IMR-90 (cell line): ENCODE measurements at regions not wholly inside any gene's neighbourhood (a gene's known extent, or its start where the extent isn't known, plus 50 kb on each side); places are given as distances from the start of the nearest gene placed in this dataset.

Experiments
- ATAC-seq: fragments of 200-7000 bp; cut with Tn5 transposase; 2 replicates; pipeline ENCODE4 v1.9.1; 2020; ENCODE audit warnings: low read depth, mild to moderate bottlenecking, moderate library complexity
- BruUV-seq: library from RNA; stranded (reverse); fragments of 400-500 nt; replicated peaks from 2 replicates; lab custom pipeline; 2021; lab: Mats Ljungman, UMichigan
- CTCF ChIA-PET: fragments of 300-600 bp; formaldehyde crosslinking; extraction: SDS; loops from one replicate; lab custom pipeline; 2021; ENCODE audit warnings: antibody characterized with exemption; lab: Yijun Ruan, JAX
- POLR2A ChIA-PET: fragments of 300-600 bp; sonication (Branson Sonifier 250); formaldehyde crosslinking; loops from one replicate; lab custom pipeline; 2022; ENCODE audit warnings: antibody characterized with exemption; ENCODE audit not compliant: unreplicated experiment; lab: Charles Lee
- DNase-seq: peaks from one replicate; pipeline ENCODE4 v3.0.0; 2013
- H2AFZ ChIP-seq: replicated peaks from 2 replicates; pipeline ENCODE3; 2013; ENCODE audit warnings: low read length, mild to moderate bottlenecking; ENCODE audit not compliant: poor library complexity
- H2AK5ac ChIP-seq: 2 replicates; pipeline ENCODE4 v1.6.1; 2013; ENCODE audit warnings: low read depth, low read length, inconsistent platforms
- H2AK9ac ChIP-seq: replicated peaks from 2 replicates; pipeline ENCODE3; 2013; ENCODE audit warnings: mild to moderate bottlenecking, low read depth, low read length, moderate library complexity; ENCODE audit not compliant: poor library complexity
- H2BK120ac ChIP-seq: 2 replicates; pipeline ENCODE4 v1.6.1; 2013; ENCODE audit warnings: low read depth, low read length, inconsistent platforms
- H2BK15ac ChIP-seq: 3 replicates; pipeline ENCODE4 v1.6.1; 2013; ENCODE audit warnings: low read depth, low read length, inconsistent platforms
- H2BK20ac ChIP-seq: 2 replicates; pipeline ENCODE4 v1.6.1; 2013; ENCODE audit warnings: low read depth, mild to moderate bottlenecking, inconsistent platforms, low read length, moderate library complexity
- H2BK5ac ChIP-seq: 2 replicates; pipeline ENCODE4 v1.6.1; 2013; ENCODE audit warnings: mild to moderate bottlenecking, low read depth, low read length, inconsistent platforms; ENCODE audit not compliant: poor library complexity, severe bottlenecking
- H3K14ac ChIP-seq: replicated peaks from 2 replicates; pipeline ENCODE4 v1.6.1; 2013; ENCODE audit warnings: low read depth, low read length, inconsistent platforms
- H3K18ac ChIP-seq: 2 replicates; pipeline ENCODE4 v1.6.1; 2013; ENCODE audit warnings: low read depth, low read length, control low read depth
- H3K23ac ChIP-seq: 2 replicates; pipeline ENCODE4 v1.6.1; 2013; ENCODE audit warnings: low read depth, low read length, inconsistent platforms
- H3K27ac ChIP-seq: 2 replicates; pipeline ENCODE4 v1.5.1; 2013; ENCODE audit warnings: mild to moderate bottlenecking, control low read depth, low read length; ENCODE audit not compliant: insufficient read depth
- H3K27me3 ChIP-seq: 2 replicates; pipeline ENCODE4 v1.6.1; 2013; ENCODE audit warnings: low read length; ENCODE audit not compliant: control insufficient read depth, insufficient read depth
- H3K36me3 ChIP-seq: 2 replicates; pipeline ENCODE4 v1.6.1; 2013; ENCODE audit warnings: low read length, mixed read lengths; ENCODE audit not compliant: control insufficient read depth, insufficient read depth
- H3K4ac ChIP-seq: 2 replicates; pipeline ENCODE4 v1.6.1; 2013; ENCODE audit warnings: low read depth, low read length, inconsistent platforms
- H3K4me1 ChIP-seq: 2 replicates; pipeline ENCODE4 v1.6.1; 2013; ENCODE audit warnings: low read length, mixed read lengths; ENCODE audit not compliant: control insufficient read depth, insufficient read depth
- H3K4me2 ChIP-seq: 2 replicates; pipeline ENCODE4 v1.6.1; 2013; ENCODE audit warnings: low read depth, mild to moderate bottlenecking, control low read depth, low read length, moderate library complexity
- H3K4me3 ChIP-seq: 2 replicates; pipeline ENCODE4 v1.5.1; 2013; ENCODE audit warnings: low read depth, mild to moderate bottlenecking, control low read depth, low read length, moderate library complexity; ENCODE audit not compliant: insufficient read depth
- H3K56ac ChIP-seq: 2 replicates; pipeline ENCODE4 v1.6.1; 2013; ENCODE audit warnings: low read length, inconsistent platforms; ENCODE audit not compliant: insufficient read depth; ENCODE audit errors: extremely low read depth
- H3K79me1 ChIP-seq, 2 experiments: 2 replicates each; pipeline ENCODE4 v1.6.1; 2013; ENCODE audit warnings: low read length in 2 of 2, inconsistent platforms in 1 of 2, low read depth in 1 of 2
- H3K9ac ChIP-seq: 2 replicates; pipeline ENCODE4 v1.6.1; 2013; ENCODE audit warnings: low read depth, low read length, control low read depth
- H3K9me1 ChIP-seq: 2 replicates; pipeline ENCODE4 v1.6.1; 2013; ENCODE audit warnings: low read length, inconsistent platforms; ENCODE audit not compliant: insufficient read depth
- H3K9me3 ChIP-seq: 2 replicates; pipeline ENCODE4 v1.6.1; 2013; ENCODE audit warnings: low read length; ENCODE audit not compliant: control insufficient read depth, insufficient read depth
- H4K20me1 ChIP-seq: 2 replicates; pipeline ENCODE4 v1.6.1; 2013; ENCODE audit warnings: low read length, inconsistent platforms; ENCODE audit not compliant: insufficient read depth
- H4K5ac ChIP-seq: 2 replicates; pipeline ENCODE4 v1.6.1; 2013; ENCODE audit warnings: mild to moderate bottlenecking, low read depth, low read length, control low read depth
- H4K8ac ChIP-seq, 2 experiments: 2 replicates each; pipeline ENCODE4 v1.6.1; 2013; ENCODE audit warnings: low read depth in 2 of 2, low read length in 2 of 2, control low read depth in 1 of 2, inconsistent platforms in 1 of 2
- H4K91ac ChIP-seq: 2 replicates; pipeline ENCODE4 v1.6.1; 2013; ENCODE audit warnings: low read depth, low read length, inconsistent platforms; ENCODE audit not compliant: insufficient read depth
- MAFK ChIP-seq: IDR thresholded peaks from 2 replicates; pipeline ENCODE4 v1.6.1; 2012; ENCODE audit warnings: low read depth, low read length, improper control_type of control experiment
- RCOR1 ChIP-seq: IDR thresholded peaks from 2 replicates; pipeline ENCODE4 v1.6.1; 2012; ENCODE audit warnings: mild to moderate bottlenecking, low read length, improper control_type of control experiment; ENCODE audit not compliant: insufficient replicate concordance
- dilution Hi-C: fragments of 300-500 bp; cut with HindIII; formaldehyde crosslinking; loops from one replicate; pipeline ENCODE4 v1.14.3; 2018; ENCODE audit warnings: low sequenced_read_pairs; ENCODE audit not compliant: unreplicated experiment
- in situ Hi-C: fragments of 300-500 bp; cut with MboI; formaldehyde crosslinking; loops from 3 replicates; pipeline ENCODE4 v1.14.3; 2019; ENCODE audit warnings: low sequenced_read_pairs, inconsistent platforms, mixed read lengths
- intact Hi-C: fragments of 100-400 bp; cut with micrococcal nuclease; formaldehyde crosslinking; loops from 2 replicates; pipeline ENCODE4 v1.10.0; 2022

DNA sequence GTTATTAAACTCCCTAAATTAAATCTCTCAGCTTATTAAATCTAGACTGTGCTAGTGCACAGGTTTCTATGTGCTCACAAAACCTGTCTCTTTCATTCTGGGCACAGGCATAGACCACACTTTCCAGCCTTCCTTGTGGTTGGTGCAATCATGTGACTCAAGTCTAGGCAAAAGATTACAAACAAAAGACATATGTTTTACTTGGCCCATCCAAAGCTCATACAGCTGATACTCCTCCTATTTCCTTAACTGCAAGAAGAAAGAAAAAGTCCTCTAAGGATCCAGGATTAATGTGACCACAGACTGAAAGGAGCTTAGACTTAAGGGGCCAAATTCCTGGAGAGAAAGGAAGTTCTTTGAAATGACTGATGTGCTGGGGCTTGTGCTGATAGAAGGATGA lies 731.3 kb upstream of the RAB6C start:
- Histone ChIP-seq H3K9me3 (peaks cover 10% of the 10 kb centered on the region), H3K18ac (no peak overlapping the region), H3K79me1 (no peaks in the 10 kb centered on the region), H4K8ac (no peak overlapping the region), H4K20me1 (no peaks in the 10 kb centered on the region), H3K23ac (no peak overlapping the region), H3K4ac (no peak overlapping the region), H2BK20ac (no peak overlapping the region), H2AK9ac (no peak overlapping the region), H2AK5ac (no peak overlapping the region), H4K91ac (no peak overlapping the region), H3K27me3 (no peaks in the 10 kb centered on the region), H2AFZ (no peak overlapping the region), H3K4me1 (no peaks in the 10 kb centered on the region), H3K56ac (no peak overlapping the region), H3K14ac (no peak overlapping the region), H3K4me2 (no peak overlapping the region), H2BK120ac (no peak overlapping the region), H3K9me1 (no peaks in the 10 kb centered on the region), H2BK5ac (no peak overlapping the region), H3K36me3 (no peaks in the 10 kb centered on the region), H3K27ac (no peak overlapping the region), H3K9ac (no peak overlapping the region), H3K4me3 (no peak overlapping the region), H2BK15ac (no peak overlapping the region), H4K5ac (no peak overlapping the region)
- no peak for TF ChIP-seq MAFK
- no peak for TF ChIP-seq RCOR1
- intact Hi-C loops (no loop called here), in situ Hi-C loops (no loop called here), dilution Hi-C loops (no loop called here)
- BruUV-seq: no TSS peak
- no peak for DNase-seq
- POLR2A ChIA-PET: no interaction called here
- ATAC-seq: no peak
- CTCF ChIA-PET: no interaction called here
